A549 (cell line): ENCODE measurements at regions not wholly inside any gene's neighbourhood (a gene's known extent, or its start where the extent isn't known, plus 50 kb on each side); places are given as distances from the start of the nearest gene placed in this dataset.

Experiments
- ATAC-seq, 2 experiments: fragments of 200-7000 bp in 1 of 2; fragments of >200 bp in 1 of 2; cut with Nextera tagmentation in 1 of 2; cut with Tn5 transposase in 1 of 2; 3 replicates each; pipeline versions ENCODE4 v1.8.0 to v1.9.1; 2018 to 2020; ENCODE audit warnings: mild to moderate bottlenecking in 1 of 2, moderate library complexity in 1 of 2
- CTCF ChIA-PET: fragments of 300-600 bp; sonication (Branson Sonifier 250); formaldehyde crosslinking; extraction: SDS; loops from one replicate; lab custom pipeline; 2021; ENCODE audit warnings: antibody characterized with exemption, inconsistent platforms; lab: Yijun Ruan, JAX
- POLR2A ChIA-PET: fragments of 350-600 bp; formaldehyde crosslinking; extraction: SDS; loops from one replicate; lab custom pipeline; 2021; ENCODE audit warnings: antibody characterized with exemption, inconsistent platforms; lab: Yijun Ruan, JAX
- DNase-seq, 2 experiments: peaks; one replicate each; pipeline versions ENCODE4 v3.0.0 to v3.0.0-alpha.2; 2011 to 2016; ENCODE audit warnings: low read depth in 1 of 2, low spot score in 1 of 2
- FAIRE-seq: peaks from 2 replicates; lab custom pipeline; 2011; peaks lifted over from hg19 to GRCh38; lab: Jason Lieb, UNC
- H3K27ac ChIP-seq, 2 experiments: fragments of >200 bp; sonication (Bioruptor Twin); formaldehyde crosslinking; 3 replicates each; pipeline ENCODE4 v1.5.1; 2016 to 2017
- H3K4me1 ChIP-seq: fragments of >200 bp; sonication (Bioruptor Twin); formaldehyde crosslinking; 3 replicates; pipeline ENCODE4 v1.6.1; 2016
- H3K4me2 ChIP-seq: fragments of >200 bp; sonication (Bioruptor Twin); formaldehyde crosslinking; 3 replicates; pipeline ENCODE4 v1.6.1; 2016
- H3K4me3 ChIP-seq: fragments of >200 bp; sonication (Bioruptor Twin); formaldehyde crosslinking; 3 replicates; pipeline ENCODE4 v1.5.1; 2016
- H3K9me3 ChIP-seq: fragments of >200 bp; sonication (Bioruptor Twin); formaldehyde crosslinking; 3 replicates; pipeline ENCODE4 v1.6.1; 2016
- CBX8 ChIP-seq: fragments of 200-600 bp; sonication (generic); IDR thresholded peaks from 2 replicates; pipeline ENCODE4 v1.6.1; 2016
- CEBPB ChIP-seq, 2 experiments: fragments of >200 bp in 1 of 2; sonication (Bioruptor Twin) in 1 of 2; formaldehyde crosslinking in 1 of 2; IDR thresholded peaks; 2 replicates each; pipeline ENCODE4 v1.6.1; 2012 to 2016
- GATA3 ChIP-seq: IDR thresholded peaks from 2 replicates; pipeline ENCODE4 v1.6.1; 2012; ENCODE audit warnings: borderline replicate concordance
- JUN ChIP-seq, 2 experiments: fragments of >200 bp; sonication (Bioruptor Twin); formaldehyde crosslinking; IDR thresholded peaks; 2 replicates in 1 of 2; 3 replicates in 1 of 2; pipeline ENCODE4 v1.6.1; 2016 to 2017
- KDM1A ChIP-seq: fragments of 200-600 bp; sonication (generic); IDR thresholded peaks from 2 replicates; pipeline ENCODE4 v1.6.1; 2016; ENCODE audit warnings: low read depth, mild to moderate bottlenecking
- MAFK ChIP-seq: fragments of 450-650 bp; IDR thresholded peaks from 2 replicates; pipeline ENCODE4 v1.6.1; 2014; ENCODE audit not compliant: partially characterized antibody
- MAZ ChIP-seq: fragments of 150-350 bp; IDR thresholded peaks from 2 replicates; pipeline ENCODE4 v1.6.1; 2014; ENCODE audit warnings: antibody characterized with exemption, low read depth, low read length, borderline replicate concordance
- PHF8 ChIP-seq: fragments of 200-600 bp; sonication (generic); IDR thresholded peaks from 2 replicates; pipeline ENCODE4 v1.6.1; 2016; ENCODE audit warnings: low read depth, mild to moderate bottlenecking, antibody characterized with exemption, moderate library complexity, borderline replicate concordance
- POLR2A ChIP-seq: IDR thresholded peaks from 2 replicates; pipeline ENCODE4 v1.6.1; 2012; ENCODE audit warnings: mild to moderate bottlenecking, low read length
- POLR2AphosphoS2 ChIP-seq: conservative IDR thresholded peaks from 2 replicates; pipeline ENCODE4 v1.6.1; 2012; ENCODE audit warnings: low read length, improper control_type of control experiment, inconsistent platforms
- RFX5 ChIP-seq: fragments of 450-650 bp; IDR thresholded peaks from 2 replicates; pipeline ENCODE4 v1.7.1; 2014; ENCODE audit warnings: antibody characterized with exemption, mild to moderate bottlenecking, moderate library complexity
- RNF2 ChIP-seq: fragments of 200-600 bp; sonication (generic); IDR thresholded peaks from 2 replicates; pipeline ENCODE4 v1.6.1; 2016; ENCODE audit warnings: low read depth, mild to moderate bottlenecking, antibody characterized with exemption, moderate library complexity, borderline replicate concordance
- TFCP2L1 ChIP-seq: fragments of 250-450 bp; sonication (Bioruptor Pico); IDR thresholded peaks from 2 replicates; pipeline ENCODE4 v1.5.0; 2021; ENCODE audit warnings: mild to moderate bottlenecking
- ZC3H11A ChIP-seq: fragments of 450-650 bp; IDR thresholded peaks from 2 replicates; pipeline ENCODE4 v1.6.1; 2014; ENCODE audit warnings: antibody characterized with exemption, mild to moderate bottlenecking
- ZSCAN20 ChIP-seq: fragments of 250-450 bp; sonication (Bioruptor Pico); IDR thresholded peaks from 2 replicates; pipeline ENCODE4 v1.8.0; 2022; ENCODE audit warnings: mild to moderate bottlenecking, moderate library complexity
- WGBS: methylation state at CpG from one replicate; pipeline ENCODE4 v1.1.6; 2017; ENCODE audit errors: missing lambda C conversion rate; 5-methylcytosine and 5-hydroxymethylcytosine counted together
- TF ChIP-seq, protein P1 (sequence below): IDR thresholded peaks from 2 replicates; pipeline ENCODE4 v1.6.1; 2012
- TF ChIP-seq, protein P2 (sequence below): fragments of 250-450 bp; sonication (Bioruptor Pico); IDR thresholded peaks from 2 replicates; pipeline ENCODE4 v1.5.0; 2021; ENCODE audit warnings: mild to moderate bottlenecking, moderate library complexity, borderline replicate concordance
- TF ChIP-seq, protein P3 (sequence below): fragments of >200 bp; sonication (Bioruptor Twin); formaldehyde crosslinking; IDR thresholded peaks from 3 replicates; pipeline ENCODE4 v1.6.1; 2016

DNA sequence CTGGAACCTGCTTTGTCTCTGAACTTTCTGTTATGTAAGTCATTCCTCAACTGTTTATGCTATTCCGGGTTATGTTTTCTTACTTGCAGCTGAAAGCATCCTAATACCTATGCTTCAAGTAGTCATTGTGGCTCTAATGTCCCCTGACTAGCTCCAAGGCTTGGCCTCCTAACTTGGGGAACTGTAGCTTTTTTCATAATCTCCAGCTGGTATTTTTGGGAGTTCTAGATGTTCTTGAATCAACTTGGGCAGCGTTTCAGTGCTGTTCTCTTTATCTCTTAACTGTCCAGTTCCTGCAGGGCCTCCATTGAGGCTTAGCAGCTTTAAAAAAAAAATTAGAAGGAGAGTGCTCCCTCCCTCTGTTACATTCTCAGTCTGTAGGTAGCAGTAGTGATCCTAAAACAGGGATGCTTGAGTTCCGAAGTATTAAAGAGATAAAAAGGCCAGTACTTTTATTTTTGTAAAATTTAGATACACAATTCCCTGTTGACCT lies 100.0 kb upstream of the ACTBL2 start:
- ATAC-seq (no peak), DNase-seq (no peak), FAIRE-seq (no peak)
- H3K4me1 ChIP-seq = no peaks in the 10 kb centered on the region
- no peak for TF ChIP-seq RFX5
- no peak overlapping the region for H3K4me2 ChIP-seq
- H3K9me3 ChIP-seq = no peaks in the 10 kb centered on the region
- H3K27ac ChIP-seq = no peak overlapping the region
- POLR2A ChIA-PET = no interaction called here
- CTCF ChIA-PET = interaction anchor here (1.1 to 2.1 kb wide), 4 partner anchors 15 to 284 kb away, joined by 4 to 7 read pairs (median 5); no protein-coding TSS in a partner anchor
- no peak overlapping the region for H3K4me3 ChIP-seq
- 56% methylated on average over 3 of the region's 3 CpGs for WGBS

DNA sequence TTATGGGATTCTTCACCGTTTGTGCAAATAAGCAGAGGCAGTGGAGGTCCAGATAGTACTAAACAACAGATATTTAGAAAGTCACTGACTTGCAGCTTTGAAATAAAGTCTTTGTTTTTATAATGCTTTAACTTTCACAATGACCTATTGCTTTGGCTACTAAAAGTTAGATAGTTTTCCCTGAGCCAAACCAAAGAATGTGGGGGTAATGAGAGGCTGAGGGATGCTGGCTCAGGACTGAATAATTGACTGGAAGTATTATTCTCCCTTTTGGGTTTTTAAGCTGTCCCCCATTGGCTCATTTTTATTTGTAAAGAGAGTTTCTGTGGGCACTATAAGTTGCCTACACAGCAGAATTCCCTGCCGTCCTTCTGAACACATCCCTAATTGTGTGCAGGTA lies 99.2 kb upstream of the ACTBL2 start:
- no peak for DNase-seq
- no peaks in the 10 kb centered on the region for H3K4me1 ChIP-seq
- CTCF ChIA-PET = no interaction called here
- no peak for FAIRE-seq
- WGBS = 90% methylated on average over 2 of the region's 2 CpGs
- H3K27ac ChIP-seq = no peak overlapping the region
- H3K9me3 ChIP-seq = no peaks in the 10 kb centered on the region
- H3K4me3 ChIP-seq = no peak overlapping the region
- POLR2A ChIA-PET = no interaction called here
- ATAC-seq = no peak
- H3K4me2 ChIP-seq = no peak overlapping the region
- no peak for TF ChIP-seq POLR2A
- TF ChIP-seq CEBPB (IDR thresholded peaks at IDR 0.05) = no peak
- no peak for TF ChIP-seq GATA3
- peak; percentile 51 for TF ChIP-seq MAFK
- TF ChIP-seq JUN (IDR thresholded peaks at IDR 0.05) = no peak
- TF ChIP-seq PHF8 = no peak
- TF ChIP-seq RNF2 = no peak
- no peak for TF ChIP-seq TFCP2L1 (CRISPR knock-in tag)

DNA sequence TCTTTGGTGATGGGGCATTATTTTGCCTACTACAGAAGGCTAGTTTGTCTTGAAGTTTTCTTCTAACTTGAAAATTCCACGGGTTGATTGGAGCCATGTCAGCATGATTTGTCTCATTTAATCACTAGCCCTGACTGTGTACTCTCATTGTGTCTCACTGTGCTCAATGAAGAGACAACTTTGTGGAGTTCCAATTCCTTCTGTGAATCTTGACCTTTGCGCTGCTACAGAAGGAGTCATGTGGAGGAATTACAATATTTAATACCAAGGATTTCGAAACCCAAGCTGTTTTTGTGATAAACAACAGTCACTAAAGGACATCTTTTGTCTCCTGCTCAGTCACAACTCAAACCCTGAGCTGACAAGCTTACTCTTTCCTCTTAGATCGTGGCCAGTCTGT lies 98.6 kb upstream of the ACTBL2 start:
- H3K27ac ChIP-seq = no peak overlapping the region
- CTCF ChIA-PET = no interaction called here
- H3K9me3 ChIP-seq = no peaks in the 10 kb centered on the region
- FAIRE-seq (no peak), DNase-seq (no peak), ATAC-seq (no peak)
- POLR2A ChIA-PET = no interaction called here
- H3K4me2 ChIP-seq = no peak overlapping the region
- WGBS = 52% methylated on average over 4 of the region's 4 CpGs
- H3K4me3 ChIP-seq = no peak overlapping the region
- no peak for TF ChIP-seq MAZ
- TF ChIP-seq KDM1A = no peak
- no peak for TF ChIP-seq ZSCAN20 (CRISPR knock-in tag)
- TF ChIP-seq, protein P1, sequence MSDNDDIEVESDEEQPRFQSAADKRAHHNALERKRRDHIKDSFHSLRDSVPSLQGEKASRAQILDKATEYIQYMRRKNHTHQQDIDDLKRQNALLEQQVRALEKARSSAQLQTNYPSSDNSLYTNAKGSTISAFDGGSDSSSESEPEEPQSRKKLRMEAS = no peak
- no peak for TF ChIP-seq JUN (IDR thresholded peaks at IDR 0.05)
- no peak for TF ChIP-seq POLR2AphosphoS2
- TF ChIP-seq CBX8 = no peak
- TF ChIP-seq, protein P2, sequence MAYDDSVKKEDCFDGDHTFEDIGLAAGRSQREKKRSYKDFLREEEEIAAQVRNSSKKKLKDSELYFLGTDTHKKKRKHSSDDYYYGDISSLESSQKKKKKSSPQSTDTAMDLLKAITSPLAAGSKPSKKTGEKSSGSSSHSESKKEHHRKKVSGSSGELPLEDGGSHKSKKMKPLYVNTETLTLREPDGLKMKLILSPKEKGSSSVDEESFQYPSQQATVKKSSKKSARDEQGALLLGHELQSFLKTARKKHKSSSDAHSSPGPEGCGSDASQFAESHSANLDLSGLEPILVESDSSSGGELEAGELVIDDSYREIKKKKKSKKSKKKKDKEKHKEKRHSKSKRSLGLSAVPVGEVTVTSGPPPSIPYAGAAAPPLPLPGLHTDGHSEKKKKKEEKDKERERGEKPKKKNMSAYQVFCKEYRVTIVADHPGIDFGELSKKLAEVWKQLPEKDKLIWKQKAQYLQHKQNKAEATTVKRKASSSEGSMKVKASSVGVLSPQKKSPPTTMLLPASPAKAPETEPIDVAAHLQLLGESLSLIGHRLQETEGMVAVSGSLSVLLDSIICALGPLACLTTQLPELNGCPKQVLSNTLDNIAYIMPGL (CRISPR knock-in tag) = no peak
- no peak for TF ChIP-seq ZC3H11A
- TF ChIP-seq, protein P3, sequence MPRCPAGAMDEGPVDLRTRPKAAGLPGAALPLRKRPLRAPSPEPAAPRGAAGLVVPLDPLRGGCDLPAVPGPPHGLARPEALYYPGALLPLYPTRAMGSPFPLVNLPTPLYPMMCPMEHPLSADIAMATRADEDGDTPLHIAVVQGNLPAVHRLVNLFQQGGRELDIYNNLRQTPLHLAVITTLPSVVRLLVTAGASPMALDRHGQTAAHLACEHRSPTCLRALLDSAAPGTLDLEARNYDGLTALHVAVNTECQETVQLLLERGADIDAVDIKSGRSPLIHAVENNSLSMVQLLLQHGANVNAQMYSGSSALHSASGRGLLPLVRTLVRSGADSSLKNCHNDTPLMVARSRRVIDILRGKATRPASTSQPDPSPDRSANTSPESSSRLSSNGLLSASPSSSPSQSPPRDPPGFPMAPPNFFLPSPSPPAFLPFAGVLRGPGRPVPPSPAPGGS = no peak
- H3K4me1 ChIP-seq = no peaks in the 10 kb centered on the region

DNA sequence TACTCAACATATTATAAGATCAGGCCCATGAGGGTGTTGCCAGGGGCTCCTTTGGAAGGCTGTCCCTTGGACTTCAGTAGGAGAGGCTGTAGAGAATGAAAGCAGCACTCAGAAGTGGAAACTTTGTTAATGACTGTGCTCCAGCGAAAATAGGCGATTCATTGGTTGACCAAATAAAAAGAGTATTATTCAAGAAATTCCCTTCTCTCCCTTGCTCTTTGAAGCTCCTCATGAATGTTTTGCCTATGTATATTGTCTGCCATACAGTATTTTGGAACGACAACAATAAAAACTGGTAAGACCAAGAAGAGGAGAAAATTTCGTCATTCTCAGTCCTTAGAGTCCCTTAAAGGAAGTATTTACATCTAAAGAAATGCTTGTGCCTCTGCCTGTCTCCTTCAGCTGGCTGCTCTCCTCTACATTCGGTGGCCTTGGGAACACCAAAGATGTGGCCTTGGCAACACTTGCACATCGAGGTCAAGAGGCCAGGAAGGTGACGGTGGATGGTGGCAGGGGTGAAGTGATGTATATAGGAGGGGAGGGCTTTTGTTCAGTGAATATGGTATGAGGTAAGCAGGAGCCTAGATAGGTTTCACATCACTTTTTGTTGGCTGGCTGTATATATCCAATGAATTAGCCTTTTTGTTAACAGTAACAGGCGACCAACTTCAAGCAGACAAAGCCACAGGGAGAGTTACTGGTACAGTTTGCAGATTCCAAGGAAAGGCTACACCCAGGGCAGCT lies 95.0 kb upstream of the ACTBL2 start:
- no peak for DNase-seq
- no peak for TF ChIP-seq CBX8
- POLR2A ChIA-PET = no interaction called here
- no peak overlapping the region for H3K4me3 ChIP-seq
- no peak for ATAC-seq
- 58% methylated on average over 8 of the region's 8 CpGs for WGBS
- no peak overlapping the region for H3K4me2 ChIP-seq
- H3K9me3 ChIP-seq = no peaks in the 10 kb centered on the region
- CTCF ChIA-PET = no interaction called here
- no peak for FAIRE-seq
- no peak overlapping the region for H3K27ac ChIP-seq
- no peaks in the 10 kb centered on the region for H3K4me1 ChIP-seq
